Ecto neural progenitor cell (in vitro differentiated cells): ENCODE measurements at regions not wholly inside any gene's neighbourhood (a gene's known extent, or its start where the extent isn't known, plus 50 kb on each side); places are given as distances from the start of the nearest gene placed in this dataset.

Experiments used
- DNase-seq: peaks from one replicate; pipeline ENCODE4 v3.0.0-alpha.2; 2018; ENCODE audit warnings: low spot score

DNA sequence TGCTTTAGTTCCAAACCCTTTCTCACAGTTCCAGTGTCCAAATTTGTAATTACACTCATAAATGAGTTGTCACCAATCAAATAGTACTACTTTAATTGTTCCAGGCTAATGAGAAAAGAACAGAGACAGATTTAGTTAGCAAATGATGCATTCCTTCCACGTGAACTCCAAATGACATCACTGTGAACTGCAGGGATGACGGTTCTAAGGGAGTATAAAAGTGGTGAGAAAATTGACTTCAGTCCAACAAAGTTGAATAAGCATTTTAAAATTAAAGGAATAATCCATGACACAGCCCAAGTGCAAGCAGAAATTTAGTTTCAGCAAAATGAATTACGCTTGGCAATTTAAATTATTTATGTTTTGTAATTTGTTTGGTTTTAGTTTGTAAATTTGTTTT, 102.0 kb upstream of the LRATD1 start:
- no peak for DNase-seq

GRCh38 chr2:14533131-14533757, 99.3 kb upstream of the LRATD1 start:
- DNase-seq = no peak

- DNase-seq = peak; percentile 56
Measured at GRCh38 chr2:14535156-14535555, 97.4 kb upstream of the LRATD1 start.

GRCh38 chr2:14536976-14537375, 95.5 kb upstream of the LRATD1 start:
- DNase-seq = no peak

DNA sequence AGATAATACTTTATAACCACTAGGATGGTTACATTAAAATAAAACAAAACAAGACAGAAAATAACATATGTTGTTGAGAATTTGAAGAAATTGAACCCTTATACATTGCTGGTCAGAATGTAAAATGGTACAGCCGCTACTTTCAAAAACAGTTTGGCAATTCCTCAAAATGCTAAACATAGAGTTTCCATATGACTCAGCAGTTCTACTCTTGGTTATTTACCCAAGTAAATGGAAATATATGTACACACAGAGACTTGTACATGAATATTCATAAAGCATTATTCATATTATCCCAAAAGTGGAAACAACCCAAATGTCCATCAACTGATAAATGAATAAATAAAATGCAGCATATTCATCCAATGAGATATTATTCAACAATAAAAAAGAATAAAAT, 92.5 kb upstream of the LRATD1 start:
- DNase-seq = no peak

- DNase-seq = no peak
Measured at GRCh38 chr2:14543284-14543683, 89.2 kb upstream of the LRATD1 start.

DNA sequence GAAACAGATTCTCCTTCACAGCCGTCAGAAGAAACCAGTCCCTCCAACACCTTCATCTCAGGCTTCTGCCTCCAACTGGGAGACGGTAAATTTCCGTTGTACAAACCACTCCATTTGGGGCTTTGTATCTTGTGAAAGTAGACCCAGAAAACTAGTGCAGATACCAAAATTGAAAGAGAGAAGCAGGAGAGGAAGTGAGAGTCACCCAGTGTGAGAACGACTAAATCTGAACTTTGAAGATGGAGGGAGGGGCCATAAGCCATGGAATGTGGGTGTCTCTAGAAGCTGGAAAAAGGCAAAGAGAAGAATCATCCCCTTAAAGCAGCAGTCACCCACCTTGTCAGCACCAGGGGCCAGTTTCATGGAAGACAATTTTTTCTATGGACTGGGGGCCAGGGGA, 88.3 kb upstream of the LRATD1 start:
- DNase-seq = no peak

- DNase-seq = no peak
Measured at GRCh38 chr2:14547830-14548229, 84.7 kb upstream of the LRATD1 start.

DNA sequence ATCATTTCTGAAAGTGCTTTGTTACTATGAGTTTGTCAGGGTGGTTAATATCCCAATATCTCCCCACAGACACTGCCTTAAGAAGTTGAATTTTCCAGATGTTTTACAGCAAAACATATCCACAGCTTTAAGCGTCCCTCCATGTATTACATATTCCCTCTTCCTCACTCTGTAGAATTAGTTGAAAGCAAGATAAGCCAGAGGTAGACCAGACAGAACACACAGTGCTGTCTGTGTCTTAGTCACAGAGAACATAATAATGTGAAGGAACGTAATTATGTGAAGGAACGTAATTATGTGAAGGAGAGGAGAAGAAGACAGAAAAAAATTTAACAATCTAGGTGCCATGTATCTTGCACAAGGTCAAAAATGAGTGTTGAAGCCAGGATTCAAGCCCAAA, 81.9 kb upstream of the LRATD1 start:
- no peak for DNase-seq

DNA sequence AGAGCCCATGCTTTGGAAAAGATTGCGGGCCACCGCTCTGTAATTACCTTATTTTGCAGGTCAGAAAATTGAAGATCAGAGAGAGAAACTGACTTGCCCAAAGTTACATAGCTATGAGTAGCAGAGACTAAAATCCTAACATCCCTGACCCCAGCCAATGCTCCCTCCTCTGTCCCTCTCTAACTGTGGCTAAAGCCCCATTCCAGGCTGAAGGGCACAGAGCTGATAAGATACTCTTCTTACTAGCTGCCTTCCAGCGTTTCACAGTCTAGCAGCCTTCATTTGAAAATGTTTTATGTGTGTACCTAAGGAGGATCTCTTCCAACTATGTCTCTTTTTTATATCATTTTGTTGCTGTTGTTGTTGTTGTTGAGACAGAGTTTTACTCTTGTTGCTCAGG, 81.4 kb upstream of the LRATD1 start:
- no peak for DNase-seq

- DNase-seq = no peak
Measured at GRCh38 chr2:14552286-14552685, 80.2 kb upstream of the LRATD1 start.

- DNase-seq = no peak
Measured at GRCh38 chr2:14552818-14553217, 79.7 kb upstream of the LRATD1 start.

DNA sequence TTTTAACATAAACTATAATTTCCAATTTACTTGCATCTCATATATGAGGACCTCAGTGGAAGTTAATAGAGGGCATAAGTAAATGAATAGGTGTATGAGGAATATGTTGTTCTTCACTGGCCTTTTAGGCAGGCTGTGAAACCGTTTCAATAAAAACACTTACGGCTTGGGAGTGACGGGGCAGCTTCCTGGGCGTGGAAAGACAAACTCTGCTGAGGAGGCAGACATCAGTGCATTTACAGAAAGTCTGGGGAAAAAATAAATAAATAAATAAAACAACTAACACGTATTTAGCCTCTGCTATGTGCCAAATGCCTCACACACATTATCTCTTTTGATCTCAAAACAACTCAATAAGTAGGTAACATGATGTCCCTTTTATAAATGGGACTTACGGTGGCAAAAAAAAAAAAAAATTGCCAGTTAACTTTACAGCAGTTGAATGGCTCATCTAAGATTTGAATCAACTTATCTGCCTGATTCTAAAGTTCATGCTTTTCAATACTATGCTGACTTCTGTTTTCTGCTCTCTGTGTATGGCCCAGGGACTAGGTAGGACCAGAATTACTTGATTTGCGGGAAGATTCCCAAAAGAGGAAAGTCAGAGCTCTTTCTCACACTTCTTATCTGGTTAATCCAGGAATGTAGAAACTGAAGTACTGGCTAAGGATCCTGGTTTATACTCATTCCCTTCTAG, 77.5 kb upstream of the LRATD1 start:
- DNase-seq = no peak

DNA sequence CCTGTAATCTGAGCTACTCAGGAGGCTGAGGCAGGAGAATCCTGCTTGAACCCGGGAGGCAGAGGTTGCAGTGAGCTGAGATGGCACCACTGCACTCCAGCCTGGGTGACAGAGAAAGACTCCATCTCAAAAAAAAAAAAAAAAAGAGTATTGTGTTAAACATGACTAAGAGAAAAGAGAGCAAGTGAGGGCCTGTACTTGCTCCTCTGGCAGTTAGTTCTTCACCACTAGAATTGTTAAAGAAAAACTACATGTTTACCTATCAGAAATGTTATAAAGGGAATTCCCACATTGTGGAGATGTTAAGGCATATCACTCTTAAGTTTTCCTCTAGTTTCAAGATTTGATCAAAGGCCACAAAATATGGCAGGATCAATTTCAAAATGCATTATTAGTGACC, 75.4 kb upstream of the LRATD1 start:
- no peak for DNase-seq

DNA sequence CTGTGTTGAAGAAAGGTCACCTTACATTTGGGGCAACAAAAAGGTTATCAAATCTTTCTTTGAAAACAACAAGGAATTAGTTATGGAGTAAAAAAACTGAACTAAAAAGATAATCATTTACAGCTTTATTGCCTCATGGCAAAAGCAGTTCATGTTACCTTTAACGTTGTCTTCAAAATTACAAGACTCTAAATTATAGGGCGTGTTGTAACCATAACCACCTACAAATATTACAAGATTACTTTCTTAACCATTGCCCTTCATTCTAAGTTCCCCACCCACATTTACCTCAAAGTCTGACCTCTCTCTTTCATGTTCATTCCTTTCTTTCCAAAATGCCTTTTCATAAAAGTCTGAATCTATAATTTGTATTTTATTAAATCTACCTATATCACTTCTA, 74.6 kb upstream of the LRATD1 start:
- no peak for DNase-seq

GRCh38 chr2:14558335-14558919, 74.1 kb upstream of the LRATD1 start:
- DNase-seq = no peak

DNA sequence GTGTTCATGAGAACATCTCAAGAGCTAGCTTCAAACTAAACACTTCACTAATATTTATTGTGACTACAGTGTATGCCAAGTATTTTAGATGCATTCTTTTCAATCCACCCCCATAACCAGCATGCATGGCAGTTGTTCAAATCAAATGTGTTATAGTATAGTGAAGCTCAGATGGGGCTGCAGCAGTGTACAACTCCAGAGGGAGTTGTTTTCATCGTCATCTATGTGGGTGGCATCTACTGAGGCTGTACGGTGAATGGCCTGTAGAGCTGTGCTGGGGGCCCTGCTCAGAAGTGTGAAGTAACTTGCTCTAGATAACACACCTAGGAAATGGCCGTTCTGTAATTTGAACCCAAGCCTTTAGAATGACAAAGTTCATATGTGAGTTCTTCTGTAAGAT, 71.8 kb upstream of the LRATD1 start:
- DNase-seq = no peak

GRCh38 chr2:14563324-14563723, 69.2 kb upstream of the LRATD1 start:
- no peak for DNase-seq

GRCh38 chr2:14565666-14566065, 66.9 kb upstream of the LRATD1 start:
- no peak for DNase-seq

GRCh38 chr2:14567561-14567960, 65.0 kb upstream of the LRATD1 start:
- no peak for DNase-seq

DNA sequence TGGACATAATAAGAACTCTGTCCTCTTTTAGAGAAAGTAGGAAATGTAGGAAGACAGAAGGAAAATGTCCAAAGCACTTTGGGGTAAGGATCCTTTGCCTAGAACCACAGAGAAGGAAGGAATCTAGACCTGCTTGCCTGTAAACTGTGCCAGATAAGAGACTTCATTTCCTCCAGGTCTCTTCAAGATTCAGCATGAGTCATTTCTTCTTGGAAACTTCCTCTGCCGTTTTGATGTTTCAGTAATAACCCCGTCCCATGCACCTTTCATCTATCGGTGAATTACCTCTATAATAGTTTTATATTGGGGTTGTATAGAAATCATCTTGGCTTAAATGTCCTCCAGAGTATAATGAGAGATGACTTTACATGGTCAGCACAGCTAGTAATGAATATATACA, 63.2 kb upstream of the LRATD1 start:
- no peak for DNase-seq

DNA sequence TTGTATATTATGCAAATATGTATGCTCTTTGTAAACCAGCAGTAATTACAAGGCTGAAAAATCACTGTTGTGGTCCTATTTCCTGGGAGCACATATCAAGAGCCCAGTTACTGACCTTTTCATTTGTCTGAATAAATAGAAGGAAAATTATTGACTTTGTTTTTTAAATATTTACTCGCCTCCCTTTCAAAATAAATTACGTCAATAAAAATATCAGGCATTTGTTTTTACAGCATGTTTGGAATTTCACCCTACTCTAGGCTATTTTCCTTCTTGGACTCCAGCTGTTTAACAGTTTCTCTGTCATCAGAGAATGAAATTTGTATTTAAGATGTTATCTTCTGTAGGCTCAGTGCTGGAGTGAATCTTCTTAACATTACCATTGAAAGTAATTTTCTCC, 59.9 kb upstream of the LRATD1 start:
- DNase-seq = no peak

DNA sequence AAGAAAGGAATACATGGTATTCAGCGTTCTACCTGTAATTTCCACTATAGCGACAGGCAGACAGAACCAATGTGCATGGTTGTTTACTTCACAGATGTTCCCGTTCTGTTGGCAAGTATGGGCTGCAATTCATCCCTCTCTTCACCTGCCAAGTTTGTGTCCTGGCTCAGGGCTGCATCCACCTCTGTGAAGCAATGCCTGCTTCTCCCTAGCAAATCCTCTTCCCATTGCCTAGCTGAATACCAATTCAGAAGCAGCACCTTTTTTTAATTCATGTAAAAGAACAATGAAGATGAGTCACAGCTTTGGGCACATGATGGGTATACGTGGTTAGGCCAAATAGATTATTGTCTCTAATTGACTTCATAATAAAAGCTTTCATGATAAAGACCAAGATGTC, 54.7 kb upstream of the LRATD1 start:
- no peak for DNase-seq
